ENCODE measurements at regions not wholly inside any gene's neighbourhood (a gene's known extent, or its start where the extent isn't known, plus 50 kb on each side); places are given as distances from the start of the nearest gene placed in this dataset.
A peak's percentile ranks its signal among the peaks of the same experiment; 100 is the strongest.

- no peak for TF ChIP-seq POLR2A (IDR thresholded peaks at IDR 0.05)
- no peak for TF ChIP-seq CTCF (IDR thresholded peaks at IDR 0.05)
- no peak for TF ChIP-seq POLR2AphosphoS5 (IDR thresholded peaks at IDR 0.05)
- intact Hi-C loops (cut with DNase I; ENCODE audit: low total_unique reads) = no loop called here
- DNase-seq (ENCODE audit: low spot score in 2 of 2) = peak in 1 of 2 donors; percentile 37
- Histone ChIP-seq H3K27ac (peak overlapping the region; percentile 66 to 70), H3K36me3 (no peaks in the 10 kb centered on the region), H3K4me3 (no peak overlapping the region), H3K4me1 (peaks cover 4% of the 10 kb centered on the region in 2 donors), H3K27me3 (no peaks in the 10 kb centered on the region), H3K9me3 (no peaks in the 10 kb centered on the region)
Measured at GRCh38 chr9:105138306-105138801, 106.1 kb upstream of the SLC44A1 start.

DNA sequence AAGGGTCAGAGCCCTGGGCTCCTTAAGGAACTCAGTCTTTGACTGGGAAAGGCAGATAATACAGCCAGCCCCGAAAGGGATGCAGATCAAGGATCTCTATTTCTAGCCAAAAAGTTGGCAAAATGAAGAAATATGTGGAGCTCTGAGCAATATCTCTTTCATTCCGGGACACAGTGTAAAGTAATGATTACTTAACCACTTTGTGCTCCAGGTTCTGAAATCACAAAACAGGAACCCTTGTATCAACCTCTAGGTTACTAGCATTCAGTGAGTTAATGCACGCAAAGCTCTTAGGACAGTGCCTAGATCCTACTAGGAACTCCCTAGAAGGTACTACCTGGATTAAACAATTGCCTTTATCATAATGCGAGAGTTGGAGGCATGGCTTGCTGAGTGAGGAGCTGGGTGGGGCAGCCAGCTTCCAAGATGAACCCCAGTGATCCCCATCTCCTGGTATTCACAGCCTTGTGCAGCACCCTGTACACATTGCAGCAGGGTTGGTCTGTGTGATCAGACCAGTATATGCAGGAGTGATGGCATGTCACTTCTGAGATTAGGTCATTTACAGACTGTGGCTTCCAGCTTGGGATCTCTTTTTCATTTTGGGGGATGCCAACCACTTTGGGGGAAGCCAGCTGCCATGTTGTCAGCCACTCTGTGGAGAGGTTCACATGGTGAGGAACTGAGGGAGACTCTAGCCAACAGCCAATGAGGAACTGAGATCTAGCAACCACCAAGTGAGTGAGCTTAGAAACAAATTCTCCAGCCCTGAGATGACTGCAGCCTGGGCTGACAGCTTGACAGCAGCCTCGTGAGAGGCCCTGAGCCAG, 103.1 kb upstream of the SLC44A1 start:
- no peak for DNase-seq (ENCODE audit: low spot score in 2 of 2)
- Histone ChIP-seq H3K27me3 (no peaks in the 10 kb centered on the region), H3K27ac (no peak overlapping the region), H3K9me3 (no peaks in the 10 kb centered on the region), H3K36me3 (no peaks in the 10 kb centered on the region), H3K4me1 (peaks cover 4% of the 10 kb centered on the region in 2 donors), H3K4me3 (no peak overlapping the region)
- intact Hi-C loops (cut with DNase I; ENCODE audit: low total_unique reads) = no loop called here
- TF ChIP-seq POLR2A (IDR thresholded peaks at IDR 0.05) = no peak
- no peak for TF ChIP-seq POLR2AphosphoS5 (IDR thresholded peaks at IDR 0.05)
- TF ChIP-seq CTCF (IDR thresholded peaks at IDR 0.05) = no peak

GRCh38 chr9:105141976-105142250, 102.5 kb upstream of the SLC44A1 start:
- Histone ChIP-seq H3K27ac (no peak overlapping the region), H3K36me3 (no peaks in the 10 kb centered on the region), H3K9me3 (no peaks in the 10 kb centered on the region), H3K4me3 (no peak overlapping the region), H3K27me3 (no peaks in the 10 kb centered on the region), H3K4me1 (peaks cover 4% of the 10 kb centered on the region in 2 donors)
- intact Hi-C loops (cut with DNase I; ENCODE audit: low total_unique reads) = no loop called here
- no peak for TF ChIP-seq POLR2AphosphoS5 (IDR thresholded peaks at IDR 0.05)
- no peak for TF ChIP-seq POLR2A (IDR thresholded peaks at IDR 0.05)
- no peak for TF ChIP-seq CTCF (IDR thresholded peaks at IDR 0.05)
- DNase-seq (ENCODE audit: low spot score in 2 of 2) = no peak

DNA sequence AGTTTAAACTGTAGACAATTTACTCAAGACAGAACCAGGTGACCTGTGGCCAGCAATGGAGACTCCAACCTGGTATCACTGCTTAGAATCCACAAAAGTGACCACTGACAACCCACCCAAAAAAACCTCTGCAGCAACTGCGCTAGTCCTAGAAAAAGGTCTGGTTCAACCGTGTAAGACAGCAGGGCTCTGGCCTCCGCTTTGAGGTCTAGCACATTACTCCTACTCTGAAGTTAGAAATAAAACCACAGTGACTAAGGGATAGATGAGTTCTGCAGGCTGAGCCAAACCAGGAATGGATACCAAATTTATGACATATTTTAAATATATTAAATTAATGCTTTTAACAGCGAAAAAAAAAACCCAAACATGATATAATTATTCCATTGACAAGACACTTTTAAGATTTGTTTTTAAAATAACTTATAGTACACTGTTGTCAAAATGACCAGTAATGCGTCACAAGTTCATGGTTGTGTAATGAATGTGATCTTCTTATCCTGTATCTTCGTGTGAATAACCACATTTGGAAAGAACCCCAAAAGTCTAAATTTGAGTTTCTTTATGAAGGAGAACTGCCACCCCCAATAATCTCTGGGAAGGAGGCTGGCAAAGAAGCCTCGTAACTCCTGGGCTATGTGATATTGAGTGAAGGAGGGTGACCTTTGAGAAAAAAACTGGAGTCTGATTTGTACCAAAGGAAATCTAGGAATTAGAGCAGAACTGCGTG, 101.9 kb upstream of the SLC44A1 start:
- peaks cover 4% of the 10 kb centered on the region in 2 donors for H3K4me1 ChIP-seq
- no peaks in the 10 kb centered on the region for H3K27me3 ChIP-seq
- no peaks in the 10 kb centered on the region for H3K9me3 ChIP-seq
- intact Hi-C loops (cut with DNase I; ENCODE audit: low total_unique reads) = no loop called here
- TF ChIP-seq POLR2A (IDR thresholded peaks at IDR 0.05) = no peak
- TF ChIP-seq POLR2AphosphoS5 (IDR thresholded peaks at IDR 0.05) = no peak
- no peak for TF ChIP-seq CTCF (IDR thresholded peaks at IDR 0.05)
- no peak overlapping the region for H3K4me3 ChIP-seq
- no peak overlapping the region for H3K27ac ChIP-seq
- no peaks in the 10 kb centered on the region for H3K36me3 ChIP-seq
- no peak for DNase-seq (ENCODE audit: low spot score in 2 of 2)

GRCh38 chr9:105143136-105143430, 101.4 kb upstream of the SLC44A1 start:
- no peak overlapping the region for H3K27ac ChIP-seq
- intact Hi-C loops (cut with DNase I; ENCODE audit: low total_unique reads) = no loop called here
- no peaks in the 10 kb centered on the region for H3K27me3 ChIP-seq
- peaks cover 2 to 4% of the 10 kb centered on the region in 2 donors for H3K4me1 ChIP-seq
- TF ChIP-seq POLR2AphosphoS5 (IDR thresholded peaks at IDR 0.05) = no peak
- no peak for TF ChIP-seq CTCF (IDR thresholded peaks at IDR 0.05)
- no peaks in the 10 kb centered on the region for H3K9me3 ChIP-seq
- H3K4me3 ChIP-seq = no peak overlapping the region
- H3K36me3 ChIP-seq = no peaks in the 10 kb centered on the region
- no peak for DNase-seq (ENCODE audit: low spot score in 2 of 2)
